NCI-H1105 treated with DMSO at 0.1 percent for 48 hours (cell line): ENCODE measurements at regions not wholly inside any gene's neighbourhood (a gene's known extent, or its start where the extent isn't known, plus 50 kb on each side); places are given as distances from the start of the nearest gene placed in this dataset.
A peak's percentile ranks its signal among the peaks of the same experiment; 100 is the strongest.

Source experiments
- DNase-seq: peaks from one replicate; lab custom pipeline; 2025; lab: John Stamatoyannopoulos, UW

- no peak for DNase-seq
Observed at GRCh38 chr14:71467361-71467811, 464.8 kb upstream of the RGS6 start.

- DNase-seq, result no peak
Observed at GRCh38 chr14:71468701-71469100, 463.5 kb upstream of the RGS6 start.

GRCh38 chr14:71469643-71470335, 462.4 kb upstream of the RGS6 start:
- DNase-seq, result no peak

- no peak for DNase-seq
Observed at GRCh38 chr14:71471634-71472355, 460.4 kb upstream of the RGS6 start.

GRCh38 chr14:71472356-71473340, 459.6 kb upstream of the RGS6 start:
- DNase-seq, result no peak

GRCh38 chr14:71473843-71474242, 458.4 kb upstream of the RGS6 start:
- no peak for DNase-seq

GRCh38 chr14:71474301-71475265, 457.6 kb upstream of the RGS6 start:
- DNase-seq, result peak; percentile 93

- DNase-seq, result no peak
Observed at GRCh38 chr14:71475916-71476315, 456.3 kb upstream of the RGS6 start.

GRCh38 chr14:71478542-71478941, 453.7 kb upstream of the RGS6 start:
- DNase-seq, result no peak

- DNase-seq, result no peak
Observed at GRCh38 chr14:71481021-71481654, 451.1 kb upstream of the RGS6 start.

- DNase-seq, result no peak
Observed at GRCh38 chr14:71482671-71483070, 449.6 kb upstream of the RGS6 start.

GRCh38 chr14:71483154-71483553, 449.1 kb upstream of the RGS6 start:
- no peak for DNase-seq

- DNase-seq, result no peak
Observed at GRCh38 chr14:71485833-71486232, 446.4 kb upstream of the RGS6 start.

GRCh38 chr14:71486279-71486678, 445.9 kb upstream of the RGS6 start:
- DNase-seq, result no peak

GRCh38 chr14:71487449-71487848, 444.8 kb upstream of the RGS6 start:
- no peak for DNase-seq

GRCh38 chr14:71487941-71488340, 444.3 kb upstream of the RGS6 start:
- no peak for DNase-seq

- DNase-seq, result no peak
Observed at GRCh38 chr14:71488703-71489191, 443.5 kb upstream of the RGS6 start.

GRCh38 chr14:71489742-71490141, 442.5 kb upstream of the RGS6 start:
- DNase-seq, result no peak

GRCh38 chr14:71491931-71492330, 440.3 kb upstream of the RGS6 start:
- DNase-seq, result no peak

GRCh38 chr14:71492346-71492745, 439.9 kb upstream of the RGS6 start:
- no peak for DNase-seq
